Psoas muscle (tissue), 7 donors: ENCODE measurements at regions not wholly inside any gene's neighbourhood (a gene's known extent, or its start where the extent isn't known, plus 50 kb on each side); places are given as distances from the start of the nearest gene placed in this dataset.

Experiments used
- ATAC-seq, 4 donors: fragments of 200-7000 bp; cut with Tn5 transposase; one replicate each; pipeline ENCODE4 v1.9.1; 2020; ENCODE audit warnings: moderate library complexity in 3 of 4, mild to moderate bottlenecking in 2 of 4
- DNase-seq, 2 donors: peaks; one replicate each; pipeline ENCODE4 v3.0.0-alpha.2; 2020
- H3K27ac ChIP-seq: fragments of 200-600 bp; one replicate; pipeline ENCODE4 v1.8.0; 2022
- H3K27me3 ChIP-seq, 3 donors: fragments of 200-600 bp in 1 of 3; one replicate each; pipeline versions ENCODE4 v1.6.1 to v1.8.0; 2013 to 2022; ENCODE audit warnings: low read length in 2 of 3, mild to moderate bottlenecking in 2 of 3, moderate library complexity in 1 of 3; ENCODE audit not compliant: insufficient read depth in 3 of 3
- H3K36me3 ChIP-seq, 2 donors: fragments of 200-600 bp in 1 of 2; one replicate each; pipeline versions ENCODE4 v1.6.1 to v1.8.0; 2013 to 2022; ENCODE audit warnings: low read depth in 1 of 2, mild to moderate bottlenecking in 1 of 2, moderate library complexity in 1 of 2; ENCODE audit not compliant: insufficient read depth in 1 of 2
- H3K4me1 ChIP-seq: fragments of 200-600 bp; one replicate; pipeline ENCODE4 v1.8.0; 2022
- H3K4me3 ChIP-seq: fragments of 200-600 bp; one replicate; pipeline ENCODE4 v1.8.0; 2022; ENCODE audit warnings: mild to moderate bottlenecking
- H3K9me3 ChIP-seq: fragments of 200-600 bp; one replicate; pipeline ENCODE4 v1.8.0; 2022
- CTCF ChIP-seq: fragments of 200-600 bp; IDR thresholded peaks from one replicate; pipeline ENCODE4 v1.8.0; 2022; ENCODE audit warnings: antibody characterized with exemption
- WGBS, 3 donors: extraction: QIAGEN DNeasy Blood & Tissue Kit; methylation state at CpG; one replicate each; pipeline versions ENCODE4 v1.1.6 to v1.1.7; 2013; 5-methylcytosine and 5-hydroxymethylcytosine counted together
- intact Hi-C, 2 donors: fragments of 100-400 bp; cut with DNase I; formaldehyde crosslinking; loops; one replicate each; pipeline versions ENCODE4 v1.11.0 to v1.14.2; 2022
- donor health status: healthy with polysubstance abuse.
- donor health status: DM: no; HTN: no; CAD: no; lungs with moderate emphysema.
- donor health status: Bipolar disorder and iron deficiency.
- donor health status: healthy.
- donor health status: DM: yes; HTN: yes; CAD: no.
- donor health status: DM: no; HTN: no; CAD: no.
- donor health status: DM: yes; HTN: yes; CAD: no.

- no peaks in the 10 kb centered on the region for H3K36me3 ChIP-seq
- WGBS, 3 donors: 46 to 51% (median 48%) methylated on average over 1 of the region's 1 CpG
- H3K27me3 ChIP-seq: peaks cover 0 to 3% (median 0%) of the 10 kb centered on the region in 3 donors
- DNase-seq: no peak
- no peaks in the 10 kb centered on the region for H3K9me3 ChIP-seq
- H3K4me1 ChIP-seq: no peaks in the 10 kb centered on the region
- H3K27ac ChIP-seq: no peak overlapping the region
- TF ChIP-seq CTCF: no peak
- intact Hi-C loops: no loop called here
- H3K4me3 ChIP-seq: no peak overlapping the region
- ATAC-seq: no peak
These were observed 654.1 kb upstream of the NOX3 start for GRCh38 chr6:156109713-156110112.

GRCh38 chr6:156107624-156108101 lies 652.0 kb upstream of the NOX3 start:
- DNase-seq (no peak), ATAC-seq (no peak)
- H3K27me3 ChIP-seq: peaks cover 0 to 3% (median 0%) of the 10 kb centered on the region in 3 donors
- no peaks in the 10 kb centered on the region for H3K4me1 ChIP-seq
- H3K4me3 ChIP-seq: no peak overlapping the region
- intact Hi-C loops: no loop called here
- H3K9me3 ChIP-seq: no peaks in the 10 kb centered on the region
- no peak for TF ChIP-seq CTCF
- no peaks in the 10 kb centered on the region for H3K36me3 ChIP-seq
- 42 to 46% (median 44%) methylated on average over 15 of the region's 15 CpGs for WGBS, 3 donors
- no peak overlapping the region for H3K27ac ChIP-seq

DNA sequence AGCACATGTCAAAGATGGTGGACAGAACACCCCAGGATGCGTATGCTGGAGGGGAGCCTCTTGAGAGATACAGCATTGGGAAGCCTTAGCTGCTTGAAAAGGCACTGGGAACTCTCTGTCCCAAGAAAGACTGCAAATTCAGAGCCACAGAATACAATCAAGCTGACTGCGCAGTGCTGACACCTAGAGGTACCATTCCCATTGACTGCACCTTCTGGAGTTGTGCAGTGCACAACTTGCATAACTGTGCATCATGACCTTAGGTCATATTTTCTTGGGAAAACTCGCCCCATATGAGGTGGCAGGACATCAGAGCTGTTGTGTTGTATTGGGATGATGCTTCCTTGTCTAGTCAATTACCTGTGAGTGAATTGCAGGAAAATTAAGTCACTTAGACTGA lies 646.5 kb upstream of the NOX3 start:
- no peaks in the 10 kb centered on the region for H3K36me3 ChIP-seq
- intact Hi-C loops: no loop called here
- 72 to 80% (median 73%) methylated on average over 3 of the region's 3 CpGs for WGBS, 3 donors

DNA sequence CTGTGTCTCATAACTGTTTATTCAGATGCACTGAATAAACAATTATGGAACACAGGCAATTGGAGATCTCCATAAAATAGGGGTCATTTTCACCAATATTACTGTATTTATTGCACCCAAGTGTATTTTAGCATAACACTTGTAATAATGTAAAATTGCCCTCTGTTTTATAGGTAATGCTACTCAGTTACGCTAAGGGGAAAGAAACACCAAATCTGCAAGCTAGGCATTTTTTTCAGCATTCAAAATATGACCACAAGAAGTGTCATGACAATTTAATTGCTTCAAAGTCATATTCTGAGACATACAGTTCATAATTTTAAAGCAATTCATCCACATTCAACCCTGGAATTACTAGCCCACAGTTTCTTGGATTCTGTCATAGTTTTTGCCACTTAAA lies 643.2 kb upstream of the NOX3 start:
- WGBS, 3 donors: 72 to 85% (median 79%) methylated on average over 1 of the region's 1 CpG
- Histone ChIP-seq H3K27ac (no peak overlapping the region), H3K27me3 (no peaks in the 10 kb centered on the region), H3K9me3 (no peaks in the 10 kb centered on the region), H3K4me3 (no peak overlapping the region), H3K36me3 (no peaks in the 10 kb centered on the region), H3K4me1 (no peaks in the 10 kb centered on the region)
- TF ChIP-seq CTCF: no peak
- ATAC-seq (no peak), DNase-seq (no peak)
- intact Hi-C loops: no loop called here

More for the DNA sequence above, 646.5 kb upstream of the NOX3 start:
- H3K27ac ChIP-seq: no peak overlapping the region
- ATAC-seq (no peak), DNase-seq (no peak)
- no peak overlapping the region for H3K4me3 ChIP-seq
- peaks cover 0 to 3% (median 0%) of the 10 kb centered on the region in 3 donors for H3K27me3 ChIP-seq
- TF ChIP-seq CTCF: no peak
- no peaks in the 10 kb centered on the region for H3K9me3 ChIP-seq
- no peaks in the 10 kb centered on the region for H3K4me1 ChIP-seq

GRCh38 chr6:156087487-156087886 lies 631.8 kb upstream of the NOX3 start:
- Histone ChIP-seq H3K27me3 (no peaks in the 10 kb centered on the region), H3K4me1 (no peaks in the 10 kb centered on the region), H3K27ac (no peak overlapping the region), H3K36me3 (no peaks in the 10 kb centered on the region), H3K4me3 (no peak overlapping the region), H3K9me3 (peaks cover 12% of the 10 kb centered on the region)
- intact Hi-C loops: no loop called here
- ATAC-seq (no peak), DNase-seq (no peak)
- no peak for TF ChIP-seq CTCF
